Ishikawa (cell line): ENCODE measurements at regions not wholly inside any gene's neighbourhood (a gene's known extent, or its start where the extent isn't known, plus 50 kb on each side); places are given as distances from the start of the nearest gene placed in this dataset.

Experiments
- CEBPB ChIP-seq: IDR thresholded peaks from 2 replicates; pipeline ENCODE4 v1.6.1; 2012
- CREB1 ChIP-seq: IDR thresholded peaks from 2 replicates; pipeline ENCODE4 v1.6.1; 2012; ENCODE audit warnings: low read depth
- EGR1 ChIP-seq: IDR thresholded peaks from 2 replicates; pipeline ENCODE4 v1.6.1; 2012
- EP300 ChIP-seq: IDR thresholded peaks from 2 replicates; pipeline ENCODE4 v1.6.1; 2012; ENCODE audit warnings: borderline replicate concordance
- FOXM1 ChIP-seq: IDR thresholded peaks from 2 replicates; pipeline ENCODE4 v1.6.1; 2012; ENCODE audit warnings: low read depth, borderline replicate concordance
- NFIC ChIP-seq: IDR thresholded peaks from 2 replicates; pipeline ENCODE4 v1.6.1; 2012
- RAD21 ChIP-seq: IDR thresholded peaks from 2 replicates; pipeline ENCODE4 v1.6.1; 2012; ENCODE audit warnings: low read depth
- TAF1 ChIP-seq: IDR thresholded peaks from 2 replicates; pipeline ENCODE4 v1.6.1; 2012; ENCODE audit warnings: low read depth, mild to moderate bottlenecking
- TCF12 ChIP-seq: IDR thresholded peaks from 2 replicates; pipeline ENCODE4 v1.6.1; 2012; ENCODE audit warnings: low read depth
- TEAD4 ChIP-seq: IDR thresholded peaks from 2 replicates; pipeline ENCODE4 v1.6.1; 2012
- USF1 ChIP-seq: IDR thresholded peaks from 2 replicates; pipeline ENCODE4 v1.6.1; 2012
- YY1 ChIP-seq: IDR thresholded peaks from 2 replicates; pipeline ENCODE4 v1.6.1; 2012; ENCODE audit warnings: low read depth
- ZBTB7A ChIP-seq: IDR thresholded peaks from 2 replicates; pipeline ENCODE4 v1.6.1; 2012; ENCODE audit warnings: low read depth
- TF ChIP-seq, protein P1 (sequence below): IDR thresholded peaks from 2 replicates; pipeline ENCODE4 v1.6.1; 2012
- TF ChIP-seq, protein P2 (sequence below): IDR thresholded peaks from 2 replicates; pipeline ENCODE4 v1.6.1; 2012; ENCODE audit warnings: low read depth, mild to moderate bottlenecking

DNA sequence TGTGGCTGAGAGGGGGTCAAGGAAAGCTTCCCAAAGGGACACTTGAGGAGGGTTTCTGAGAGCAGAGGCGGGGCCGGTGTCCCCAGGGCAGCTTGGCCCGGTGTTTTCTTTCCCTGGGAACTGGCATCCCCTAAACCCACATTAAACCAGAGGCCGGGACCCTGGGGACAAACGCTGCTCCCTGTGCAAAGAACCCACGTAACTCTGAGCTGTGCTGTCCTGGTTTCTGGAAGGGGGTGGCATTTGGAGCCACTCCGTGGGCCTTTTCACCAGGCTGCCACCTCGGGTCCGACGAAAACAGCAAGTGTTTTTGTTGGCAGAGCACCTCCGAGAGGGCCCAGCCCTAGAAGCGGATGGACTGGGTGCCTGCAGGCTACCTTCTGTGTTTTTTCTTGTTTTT, 100.2 kb upstream of the ANO1 start:
- TF ChIP-seq TEAD4 (no peak), TCF12 (no peak), TAF1 (no peak), ZBTB7A (no peak), RAD21 (no peak), CREB1 (no peak), EGR1 (no peak), EP300 (no peak), USF1 (no peak), CEBPB (no peak), NFIC (no peak), FOXM1 (no peak), YY1 (no peak)
- TF ChIP-seq, protein P1, sequence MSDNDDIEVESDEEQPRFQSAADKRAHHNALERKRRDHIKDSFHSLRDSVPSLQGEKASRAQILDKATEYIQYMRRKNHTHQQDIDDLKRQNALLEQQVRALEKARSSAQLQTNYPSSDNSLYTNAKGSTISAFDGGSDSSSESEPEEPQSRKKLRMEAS, result no peak
- TF ChIP-seq, protein P2, sequence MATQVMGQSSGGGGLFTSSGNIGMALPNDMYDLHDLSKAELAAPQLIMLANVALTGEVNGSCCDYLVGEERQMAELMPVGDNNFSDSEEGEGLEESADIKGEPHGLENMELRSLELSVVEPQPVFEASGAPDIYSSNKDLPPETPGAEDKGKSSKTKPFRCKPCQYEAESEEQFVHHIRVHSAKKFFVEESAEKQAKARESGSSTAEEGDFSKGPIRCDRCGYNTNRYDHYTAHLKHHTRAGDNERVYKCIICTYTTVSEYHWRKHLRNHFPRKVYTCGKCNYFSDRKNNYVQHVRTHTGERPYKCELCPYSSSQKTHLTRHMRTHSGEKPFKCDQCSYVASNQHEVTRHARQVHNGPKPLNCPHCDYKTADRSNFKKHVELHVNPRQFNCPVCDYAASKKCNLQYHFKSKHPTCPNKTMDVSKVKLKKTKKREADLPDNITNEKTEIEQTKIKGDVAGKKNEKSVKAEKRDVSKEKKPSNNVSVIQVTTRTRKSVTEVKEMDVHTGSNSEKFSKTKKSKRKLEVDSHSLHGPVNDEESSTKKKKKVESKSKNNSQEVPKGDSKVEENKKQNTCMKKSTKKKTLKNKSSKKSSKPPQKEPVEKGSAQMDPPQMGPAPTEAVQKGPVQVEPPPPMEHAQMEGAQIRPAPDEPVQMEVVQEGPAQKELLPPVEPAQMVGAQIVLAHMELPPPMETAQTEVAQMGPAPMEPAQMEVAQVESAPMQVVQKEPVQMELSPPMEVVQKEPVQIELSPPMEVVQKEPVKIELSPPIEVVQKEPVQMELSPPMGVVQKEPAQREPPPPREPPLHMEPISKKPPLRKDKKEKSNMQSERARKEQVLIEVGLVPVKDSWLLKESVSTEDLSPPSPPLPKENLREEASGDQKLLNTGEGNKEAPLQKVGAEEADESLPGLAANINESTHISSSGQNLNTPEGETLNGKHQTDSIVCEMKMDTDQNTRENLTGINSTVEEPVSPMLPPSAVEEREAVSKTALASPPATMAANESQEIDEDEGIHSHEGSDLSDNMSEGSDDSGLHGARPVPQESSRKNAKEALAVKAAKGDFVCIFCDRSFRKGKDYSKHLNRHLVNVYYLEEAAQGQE, result no peak

- no peak for TF ChIP-seq YY1
- TF ChIP-seq, protein P1, result no peak
- TF ChIP-seq CEBPB, result no peak
- no peak for TF ChIP-seq FOXM1
Measured at GRCh38 chr11:69978841-69979614, 99.1 kb upstream of the ANO1 start.

- TF ChIP-seq TAF1 (no peak), EGR1 (no peak), ZBTB7A (no peak), YY1 (no peak), FOXM1 (no peak), USF1 (no peak), TCF12 (no peak), CREB1 (no peak), CEBPB (no peak), EP300 (no peak), RAD21 (no peak), NFIC (no peak), TEAD4 (no peak)
- TF ChIP-seq, protein P1, result no peak
- TF ChIP-seq, protein P2, result no peak
Measured at GRCh38 chr11:69979632-69980031, 98.5 kb upstream of the ANO1 start.

DNA sequence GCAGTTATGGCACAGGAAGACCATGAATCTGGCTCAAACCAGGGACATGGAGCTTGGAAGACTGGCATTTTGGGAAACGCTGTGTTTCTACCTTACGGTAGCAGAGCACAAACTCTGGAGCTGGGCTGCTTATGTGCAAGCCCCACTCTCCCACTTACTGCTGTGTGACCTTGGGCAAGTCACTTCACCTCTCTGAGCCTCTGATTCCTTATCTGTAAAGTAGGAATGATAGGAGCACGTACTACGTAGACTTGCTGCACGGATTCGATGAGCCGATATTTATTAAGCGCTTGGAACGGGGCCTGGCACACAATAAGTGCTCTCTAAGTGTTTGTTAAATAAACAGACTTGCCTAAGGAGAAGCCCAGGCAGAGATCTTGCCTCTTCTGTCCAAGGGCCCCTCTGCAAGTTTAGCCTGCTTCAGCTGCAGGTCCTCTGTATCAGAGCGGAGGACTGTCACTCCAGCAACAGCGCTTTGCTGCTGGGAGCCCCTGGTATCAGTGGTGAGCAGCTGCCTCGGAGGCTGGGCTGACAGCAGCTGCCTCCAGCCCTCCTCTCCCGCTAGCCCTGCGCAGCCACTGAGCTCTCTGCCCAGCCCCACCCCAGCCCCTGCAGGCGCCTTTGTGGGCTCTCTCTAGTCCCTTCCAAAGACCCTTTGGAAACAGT, 96.9 kb upstream of the ANO1 start:
- no peak for TF ChIP-seq YY1
- TF ChIP-seq RAD21, result no peak
- TF ChIP-seq CREB1, result no peak
- TF ChIP-seq EP300, result no peak
- no peak for TF ChIP-seq TAF1
- TF ChIP-seq, protein P2, result no peak
- no peak for TF ChIP-seq USF1
- no peak for TF ChIP-seq CEBPB
- TF ChIP-seq, protein P1, result no peak
